Activated CD4-positive, alpha-beta T cell treated with anti-CD3 and anti-CD28 coated beads, Interleukin-2, amount 10 ng/mL, durations not matched to agents 24 days and 14 days (primary cell): ENCODE measurements at regions not wholly inside any gene's neighbourhood (a gene's known extent, or its start where the extent isn't known, plus 50 kb on each side); places are given as distances from the start of the nearest gene placed in this dataset.
"Not testable (repeated sequence)": the region's sequence is repeated elsewhere in the genome, so short reads cannot be mapped to it uniquely, and the experiment has no call there.

Source experiments
- DNase-seq: peaks from one replicate; pipeline ENCODE4 v3.0.0; 2022
- H3K27ac Mint-ChIP-seq: one replicate; pipeline ENCODE4 v1.8.0; 2022; ENCODE audit warnings: mild to moderate bottlenecking, mixed read lengths
- H3K27me3 Mint-ChIP-seq: one replicate; pipeline ENCODE4 v1.8.0; 2022; ENCODE audit warnings: mixed read lengths
- H3K36me3 Mint-ChIP-seq: one replicate; pipeline ENCODE4 v1.8.0; 2022; ENCODE audit warnings: low read depth, mild to moderate bottlenecking, mixed read lengths
- H3K4me1 Mint-ChIP-seq: one replicate; pipeline ENCODE4 v1.8.0; 2021; ENCODE audit warnings: mixed read lengths
- H3K4me3 Mint-ChIP-seq: one replicate; pipeline ENCODE4 v1.8.0; 2022; ENCODE audit warnings: mild to moderate bottlenecking, moderate library complexity, mixed read lengths
- H3K9me3 Mint-ChIP-seq: one replicate; pipeline ENCODE4 v1.8.0; 2021; ENCODE audit warnings: mixed read lengths
- intact Hi-C: fragments of 100-400 bp; cut with micrococcal nuclease; formaldehyde crosslinking; loops from one replicate; pipeline ENCODE4 v1.15.1; 2023

GRCh38 chr4:135515295-135515694 lies 1313.7 kb upstream of the PABPC4L start:
- H3K4me3 Mint-ChIP-seq, result no peak overlapping the region
- no peaks in the 10 kb centered on the region for H3K36me3 Mint-ChIP-seq
- no peak overlapping the region for H3K27ac Mint-ChIP-seq
- intact Hi-C loops, result no loop called here
- no peaks in the 10 kb centered on the region for H3K9me3 Mint-ChIP-seq
- no peaks in the 10 kb centered on the region for H3K4me1 Mint-ChIP-seq
- DNase-seq, result no peak
- H3K27me3 Mint-ChIP-seq, result no peaks in the 10 kb centered on the region

GRCh38 chr4:135510582-135510981 lies 1309.0 kb upstream of the PABPC4L start:
- Mint-ChIP-seq H3K36me3 (no peaks in the 10 kb centered on the region), H3K27ac (no peak overlapping the region), H3K9me3 (no peaks in the 10 kb centered on the region), H3K27me3 (no peaks in the 10 kb centered on the region), H3K4me1 (no peaks in the 10 kb centered on the region), H3K4me3 (no peak overlapping the region)
- no peak for DNase-seq
- intact Hi-C loops, result no loop called here

- H3K4me3 Mint-ChIP-seq, result no peak overlapping the region
- no peaks in the 10 kb centered on the region for H3K36me3 Mint-ChIP-seq
- H3K9me3 Mint-ChIP-seq, result no peaks in the 10 kb centered on the region
- no peak for DNase-seq
- no peaks in the 10 kb centered on the region for H3K4me1 Mint-ChIP-seq
- H3K27ac Mint-ChIP-seq, result no peak overlapping the region
- H3K27me3 Mint-ChIP-seq, result no peaks in the 10 kb centered on the region
- intact Hi-C loops, result no loop called here
These were observed 1306.6 kb upstream of the PABPC4L start for GRCh38 chr4:135508006-135508714.

GRCh38 chr4:135497563-135498152 lies 1296.1 kb upstream of the PABPC4L start:
- peaks cover 4% of the 10 kb centered on the region for H3K9me3 Mint-ChIP-seq
- H3K36me3 Mint-ChIP-seq, result no peaks in the 10 kb centered on the region
- H3K27ac Mint-ChIP-seq, result no peak overlapping the region
- H3K27me3 Mint-ChIP-seq, result no peaks in the 10 kb centered on the region
- no peaks in the 10 kb centered on the region for H3K4me1 Mint-ChIP-seq
- no peak overlapping the region for H3K4me3 Mint-ChIP-seq
- intact Hi-C loops, result no loop called here
- no peak for DNase-seq

GRCh38 chr4:135492439-135492838 lies 1290.8 kb upstream of the PABPC4L start:
- Mint-ChIP-seq H3K36me3 (no peaks in the 10 kb centered on the region), H3K9me3 (no peaks in the 10 kb centered on the region), H3K27ac (no peak overlapping the region), H3K4me1 (no peaks in the 10 kb centered on the region), H3K4me3 (no peak overlapping the region), H3K27me3 (no peaks in the 10 kb centered on the region)
- no peak for DNase-seq
- intact Hi-C loops, result no loop called here

GRCh38 chr4:135485371-135485770 lies 1283.8 kb upstream of the PABPC4L start:
- no peaks in the 10 kb centered on the region for H3K36me3 Mint-ChIP-seq
- H3K27me3 Mint-ChIP-seq, result no peaks in the 10 kb centered on the region
- intact Hi-C loops, result no loop called here
- H3K4me1 Mint-ChIP-seq, result no peaks in the 10 kb centered on the region
- no peak overlapping the region for H3K4me3 Mint-ChIP-seq
- H3K27ac Mint-ChIP-seq, result no peak overlapping the region
- DNase-seq, result no peak
- no peaks in the 10 kb centered on the region for H3K9me3 Mint-ChIP-seq

GRCh38 chr4:135476272-135476671 lies 1274.7 kb upstream of the PABPC4L start:
- intact Hi-C loops, result no loop called here
- no peak for DNase-seq
- Mint-ChIP-seq H3K36me3 (no peaks in the 10 kb centered on the region), H3K27me3 (no peaks in the 10 kb centered on the region), H3K27ac (no peak overlapping the region), H3K4me1 (no peaks in the 10 kb centered on the region), H3K9me3 (peaks cover 3% of the 10 kb centered on the region), H3K4me3 (no peak overlapping the region)

- no peaks in the 10 kb centered on the region for H3K4me1 Mint-ChIP-seq
- H3K36me3 Mint-ChIP-seq, result no peaks in the 10 kb centered on the region
- H3K4me3 Mint-ChIP-seq, result no peak overlapping the region
- H3K27me3 Mint-ChIP-seq, result no peaks in the 10 kb centered on the region
- H3K27ac Mint-ChIP-seq, result no peak overlapping the region
- intact Hi-C loops, result no loop called here
- no peak for DNase-seq
- H3K9me3 Mint-ChIP-seq, result no peaks in the 10 kb centered on the region
These were observed 1262.7 kb upstream of the PABPC4L start for GRCh38 chr4:135464311-135464710.

- H3K27ac Mint-ChIP-seq, DNase-seq, H3K9me3 Mint-ChIP-seq, H3K36me3 Mint-ChIP-seq, H3K4me3 Mint-ChIP-seq, intact Hi-C loops, H3K27me3 Mint-ChIP-seq, H3K4me1 Mint-ChIP-seq: not testable (repeated sequence)
These were observed 1246.0 kb upstream of the PABPC4L start for GRCh38 chr4:135447598-135447997.

- Mint-ChIP-seq H3K27ac (no peak overlapping the region), H3K4me3 (no peak overlapping the region), H3K27me3 (no peaks in the 10 kb centered on the region), H3K9me3 (no peaks in the 10 kb centered on the region), H3K4me1 (no peaks in the 10 kb centered on the region), H3K36me3 (no peaks in the 10 kb centered on the region)
- intact Hi-C loops, result no loop called here
- no peak for DNase-seq
These were observed 1233.3 kb upstream of the PABPC4L start for GRCh38 chr4:135434936-135435335.

GRCh38 chr4:135429528-135429927 lies 1227.9 kb upstream of the PABPC4L start:
- H3K27me3 Mint-ChIP-seq, result no peaks in the 10 kb centered on the region

GRCh38 chr4:135418353-135418752 lies 1216.8 kb upstream of the PABPC4L start:
- no peak overlapping the region for H3K27ac Mint-ChIP-seq
- no peaks in the 10 kb centered on the region for H3K36me3 Mint-ChIP-seq
- no peaks in the 10 kb centered on the region for H3K27me3 Mint-ChIP-seq
- H3K4me1 Mint-ChIP-seq, result no peaks in the 10 kb centered on the region
- intact Hi-C loops, result no loop called here
- no peak for DNase-seq
- no peaks in the 10 kb centered on the region for H3K9me3 Mint-ChIP-seq
- H3K4me3 Mint-ChIP-seq, result no peak overlapping the region

More at GRCh38 chr4:135429528-135429927, 1227.9 kb upstream of the PABPC4L start:
- H3K4me1 Mint-ChIP-seq, result no peaks in the 10 kb centered on the region
- H3K36me3 Mint-ChIP-seq, result no peaks in the 10 kb centered on the region
- DNase-seq, result no peak
- H3K9me3 Mint-ChIP-seq, result no peaks in the 10 kb centered on the region
- no peak overlapping the region for H3K27ac Mint-ChIP-seq
- intact Hi-C loops, result no loop called here
- H3K4me3 Mint-ChIP-seq, result no peak overlapping the region

GRCh38 chr4:135412213-135412612 lies 1210.6 kb upstream of the PABPC4L start:
- no peaks in the 10 kb centered on the region for H3K27me3 Mint-ChIP-seq
- H3K36me3 Mint-ChIP-seq, result no peaks in the 10 kb centered on the region
- H3K4me3 Mint-ChIP-seq, result no peak overlapping the region
- DNase-seq, result no peak
- intact Hi-C loops, result no loop called here
- peaks cover 3% of the 10 kb centered on the region for H3K9me3 Mint-ChIP-seq
- H3K4me1 Mint-ChIP-seq, result no peaks in the 10 kb centered on the region
- H3K27ac Mint-ChIP-seq, result no peak overlapping the region

GRCh38 chr4:135411251-135411650 lies 1209.7 kb upstream of the PABPC4L start:
- Mint-ChIP-seq H3K27me3 (no peaks in the 10 kb centered on the region), H3K4me3 (no peak overlapping the region), H3K27ac (no peak overlapping the region), H3K4me1 (no peaks in the 10 kb centered on the region), H3K36me3 (no peaks in the 10 kb centered on the region), H3K9me3 (peaks cover 3% of the 10 kb centered on the region)
- DNase-seq, result no peak
- intact Hi-C loops, result no loop called here

- H3K4me3 Mint-ChIP-seq, H3K36me3 Mint-ChIP-seq, intact Hi-C loops, H3K27me3 Mint-ChIP-seq, H3K9me3 Mint-ChIP-seq, H3K27ac Mint-ChIP-seq, H3K4me1 Mint-ChIP-seq, DNase-seq: not testable (repeated sequence)
These were observed 1207.7 kb upstream of the PABPC4L start for GRCh38 chr4:135409261-135409660.
